HEK293T (cell line): ENCODE measurements at regions not wholly inside any gene's neighbourhood (a gene's known extent, or its start where the extent isn't known, plus 50 kb on each side); places are given as distances from the start of the nearest gene placed in this dataset.

ENCODE experiments used
- CTCF ChIA-PET: fragments of 350-600 bp; formaldehyde crosslinking; extraction: SDS; loops from one replicate; lab custom pipeline; 2021; ENCODE audit warnings: antibody characterized with exemption, inconsistent platforms; lab: Yijun Ruan, JAX
- POLR2A ChIA-PET: fragments of 350-600 bp; formaldehyde crosslinking; extraction: SDS; loops from one replicate; lab custom pipeline; 2020; ENCODE audit warnings: antibody characterized with exemption, inconsistent platforms; lab: Yijun Ruan, JAX
- DNase-seq: peaks from one replicate; pipeline ENCODE4 v3.0.0; 2012; ENCODE audit warnings: mixed read lengths; ENCODE audit errors: extremely low spot score
- ARNT ChIP-seq: fragments of 450-650 bp; IDR thresholded peaks from 2 replicates; pipeline ENCODE4 v1.6.1; 2017; ENCODE audit warnings: mild to moderate bottlenecking
- BHLHE40 ChIP-seq: fragments of 450-650 bp; IDR thresholded peaks from 2 replicates; pipeline ENCODE4 v1.6.1; 2016; ENCODE audit warnings: mild to moderate bottlenecking, moderate library complexity, borderline replicate concordance
- CTBP1 ChIP-seq: fragments of 450-650 bp; IDR thresholded peaks from 2 replicates; pipeline ENCODE4 v1.6.1; 2016; ENCODE audit warnings: borderline replicate concordance
- ELF4 ChIP-seq: fragments of 450-650 bp; IDR thresholded peaks from 2 replicates; pipeline ENCODE4 v1.6.1; 2017; ENCODE audit warnings: antibody characterized with exemption
- FOXA1 ChIP-seq: fragments of 450-650 bp; IDR thresholded peaks from 2 replicates; pipeline ENCODE4 v1.6.1; 2016; ENCODE audit warnings: mild to moderate bottlenecking
- FOXK2 ChIP-seq: fragments of 450-650 bp; IDR thresholded peaks from 2 replicates; pipeline ENCODE4 v1.6.1; 2016; ENCODE audit warnings: mild to moderate bottlenecking
- FOXM1 ChIP-seq: fragments of 450-650 bp; IDR thresholded peaks from 2 replicates; pipeline ENCODE4 v1.6.1; 2017; ENCODE audit warnings: mild to moderate bottlenecking, borderline replicate concordance
- HDGF ChIP-seq: fragments of 450-650 bp; IDR thresholded peaks from 2 replicates; pipeline ENCODE4 v1.6.1; 2017; ENCODE audit warnings: antibody characterized with exemption, borderline replicate concordance
- L3MBTL2 ChIP-seq: fragments of 450-650 bp; conservative IDR thresholded peaks from 2 replicates; pipeline ENCODE4 v1.6.1; 2016; ENCODE audit warnings: mild to moderate bottlenecking
- LEF1 ChIP-seq: fragments of 450-650 bp; IDR thresholded peaks from 2 replicates; pipeline ENCODE4 v1.6.1; 2017; ENCODE audit warnings: mild to moderate bottlenecking, borderline replicate concordance
- NFRKB ChIP-seq: fragments of 450-650 bp; IDR thresholded peaks from 2 replicates; pipeline ENCODE4 v1.6.1; 2016; ENCODE audit warnings: mild to moderate bottlenecking, moderate library complexity
- PKNOX1 ChIP-seq: fragments of 450-650 bp; IDR thresholded peaks from 2 replicates; pipeline ENCODE4 v1.6.1; 2016
- SP1 ChIP-seq: fragments of 450-650 bp; IDR thresholded peaks from 2 replicates; pipeline ENCODE4 v1.6.1; 2017
- SUZ12 ChIP-seq: fragments of 450-650 bp; IDR thresholded peaks from 2 replicates; pipeline ENCODE4 v1.6.1; 2016; ENCODE audit warnings: mild to moderate bottlenecking
- TARDBP ChIP-seq: fragments of 450-650 bp; IDR thresholded peaks from 2 replicates; pipeline ENCODE4 v1.6.1; 2016
- ZNF384 ChIP-seq: fragments of 450-650 bp; IDR thresholded peaks from 2 replicates; pipeline ENCODE4 v1.6.1; 2016

- CTCF ChIA-PET: interaction anchor here (1.5 kb wide), 1 partner anchor 12 kb away, joined by 4 read pairs; no protein-coding TSS in a partner anchor
- DNase-seq: no peak
- TF ChIP-seq SP1 (no peak), LEF1 (no peak), HDGF (no peak), ELF4 (no peak), FOXA1 (no peak), L3MBTL2 (no peak), FOXK2 (no peak), TARDBP (no peak), SUZ12 (no peak), ZNF384 (no peak), NFRKB (no peak), PKNOX1 (no peak), CTBP1 (no peak), ARNT (no peak), BHLHE40 (no peak), FOXM1 (no peak)
- POLR2A ChIA-PET: no interaction called here
These were observed 189.9 kb upstream of the PRSS58 start for GRCh38 chr7:142447762-142448161.

DNA sequence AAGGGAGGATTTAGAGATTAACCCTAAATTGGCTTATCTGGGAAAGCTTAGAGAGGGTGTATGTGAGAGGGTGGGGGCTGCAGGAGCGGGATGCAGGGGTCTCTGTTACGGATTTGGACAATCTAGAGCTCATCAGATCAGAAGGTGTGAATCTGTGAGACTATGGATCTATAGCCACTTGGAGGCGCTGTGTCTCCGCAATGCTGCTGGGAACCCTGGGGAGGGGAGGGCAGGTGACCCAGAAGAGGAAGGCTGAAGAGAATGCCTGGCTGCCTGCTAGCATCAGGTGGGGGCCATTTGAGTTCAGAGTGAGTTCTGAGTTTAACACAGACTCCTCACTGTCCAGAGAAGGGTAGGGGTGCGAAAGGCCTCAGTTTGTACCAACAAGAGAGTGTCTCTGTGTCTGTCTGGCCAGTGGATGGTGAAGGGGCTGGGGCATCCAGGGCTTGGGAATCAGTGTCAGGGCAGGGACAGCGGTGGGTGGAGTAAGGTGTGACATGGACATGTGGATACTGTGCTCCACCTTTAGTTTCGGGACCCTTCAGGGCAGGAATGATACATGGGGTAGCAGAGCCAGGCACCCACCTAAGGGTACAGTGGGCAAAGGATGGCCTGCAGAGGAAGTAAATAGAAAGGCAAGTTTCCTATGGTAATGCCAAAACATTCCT is 187.3 kb upstream of the PRSS58 start:
- ChIA-PET POLR2A (no interaction called here), CTCF (interaction anchor here (0.7 to 1.7 kb wide), 11 partner anchors 10 to 122 kb away, joined by 3 to 11 read pairs (median 4); no protein-coding TSS in a partner anchor)

GRCh38 chr7:142443216-142444010 is 185.6 kb upstream of the PRSS58 start:
- POLR2A ChIA-PET: no interaction called here
- TF ChIP-seq ZNF384: no peak
- no peak for TF ChIP-seq BHLHE40
- no peak for TF ChIP-seq LEF1
- no peak for TF ChIP-seq ARNT
- TF ChIP-seq HDGF: no peak
- TF ChIP-seq TARDBP: no peak
- no peak for TF ChIP-seq SP1
- no peak for TF ChIP-seq CTBP1
- TF ChIP-seq ELF4: no peak
- DNase-seq: no peak
- CTCF ChIA-PET: interaction anchor here (0.8 to 1.7 kb wide), 3 partner anchors 16 to 91 kb away, joined by 3 to 11 read pairs (median 3); no protein-coding TSS in a partner anchor

More for the DNA sequence above, 187.3 kb upstream of the PRSS58 start:
- peak; percentile 44 for DNase-seq
- no peak for TF ChIP-seq FOXK2
- no peak for TF ChIP-seq L3MBTL2
- no peak for TF ChIP-seq TARDBP
- no peak for TF ChIP-seq FOXA1
- TF ChIP-seq SP1: no peak
- no peak for TF ChIP-seq ARNT
- TF ChIP-seq CTBP1: no peak
- TF ChIP-seq BHLHE40: no peak
- no peak for TF ChIP-seq NFRKB
- TF ChIP-seq ZNF384: no peak
- no peak for TF ChIP-seq FOXM1
- TF ChIP-seq PKNOX1: no peak
- no peak for TF ChIP-seq LEF1
- no peak for TF ChIP-seq ELF4
- TF ChIP-seq SUZ12: no peak
- no peak for TF ChIP-seq HDGF

DNA sequence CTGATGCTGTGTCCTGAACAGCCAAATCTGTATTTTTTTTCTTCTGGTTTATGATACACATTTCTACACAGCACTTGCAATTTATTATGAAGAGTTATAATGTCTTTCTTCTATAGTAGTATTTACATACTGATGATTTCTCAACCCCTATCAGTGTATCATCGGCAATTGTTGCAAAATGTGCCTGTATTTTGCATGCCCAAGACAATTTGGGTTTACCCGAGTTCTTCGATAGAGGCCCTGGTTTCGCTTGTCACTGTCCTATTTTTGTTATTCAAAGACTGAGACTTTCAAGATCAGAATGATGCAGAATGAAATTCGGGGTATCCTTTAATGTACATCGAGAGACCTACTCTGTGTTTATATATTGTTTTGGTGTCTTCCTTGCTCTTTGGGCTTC is 184.5 kb upstream of the PRSS58 start:
- TF ChIP-seq FOXA1 (no peak), NFRKB (no peak), BHLHE40 (no peak), ELF4 (no peak), ZNF384 (no peak), ARNT (no peak), TARDBP (no peak), SUZ12 (no peak), LEF1 (no peak), CTBP1 (no peak), FOXM1 (no peak), HDGF (no peak)
- ChIA-PET CTCF (interaction anchor here (0.8 kb wide), 1 partner anchor 92 kb away, joined by 3 read pairs; no protein-coding TSS in a partner anchor), POLR2A (no interaction called here)
- no peak for DNase-seq

DNA sequence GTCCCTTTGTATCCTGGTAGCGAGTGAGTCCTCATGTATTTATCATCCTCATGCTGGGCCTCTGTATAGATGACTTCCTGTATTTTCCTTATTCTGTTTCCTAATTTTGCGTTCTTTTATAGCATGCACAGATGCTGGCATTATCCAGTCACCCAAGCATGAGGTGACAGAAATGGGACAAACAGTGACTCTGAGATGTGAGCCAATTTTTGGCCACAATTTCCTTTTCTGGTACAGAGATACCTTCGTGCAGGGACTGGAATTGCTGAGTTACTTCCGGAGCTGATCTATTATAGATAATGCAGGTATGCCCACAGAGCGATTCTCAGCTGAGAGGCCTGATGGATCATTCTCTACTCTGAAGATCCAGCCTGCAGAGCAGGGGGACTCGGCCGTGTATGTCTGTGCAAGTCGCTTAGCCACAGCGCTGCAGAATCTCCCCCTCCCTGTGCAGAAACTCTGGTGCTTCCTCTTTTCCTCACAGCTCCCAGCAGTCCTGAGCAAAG is 183.1 kb upstream of the PRSS58 start:
- ChIA-PET POLR2A (no interaction called here), CTCF (no interaction called here)
- TF ChIP-seq FOXK2: no peak
- TF ChIP-seq CTBP1: no peak
- no peak for TF ChIP-seq L3MBTL2
- no peak for TF ChIP-seq NFRKB
- TF ChIP-seq FOXM1: no peak
- no peak for TF ChIP-seq FOXA1
- no peak for TF ChIP-seq ELF4
- no peak for TF ChIP-seq BHLHE40
- no peak for TF ChIP-seq TARDBP
- TF ChIP-seq PKNOX1: no peak
- no peak for TF ChIP-seq LEF1
- no peak for TF ChIP-seq SUZ12
- no peak for TF ChIP-seq ARNT
- TF ChIP-seq ZNF384: no peak
- no peak for TF ChIP-seq SP1
- no peak for TF ChIP-seq HDGF
- no peak for DNase-seq
